Stimulated activated effector memory CD8-positive, alpha-beta T cell treated with anti-CD3 and anti-CD28 coated beads, Interleukin-12 subunit alpha, Interleukin-12 subunit beta, amount 100 ng/mL, for 72 hours (primary cell): ENCODE measurements at regions not wholly inside any gene's neighbourhood (a gene's known extent, or its start where the extent isn't known, plus 50 kb on each side); places are given as distances from the start of the nearest gene placed in this dataset.

Experiments
- ATAC-seq: fragments of 150-1000 bp; cut with Tn5 transposase; 2 replicates; pipeline ENCODE4 v1.10.0; 2021
- DNase-seq, 2 donors: peaks; one replicate each; pipeline ENCODE4 v3.0.0; 2021 to 2022; ENCODE audit warnings: low spot score in 2 of 2
- H3K27ac Mint-ChIP-seq: one replicate; pipeline ENCODE4 v1.8.0; 2022; ENCODE audit warnings: mild to moderate bottlenecking, mixed read lengths
- H3K36me3 Mint-ChIP-seq: one replicate; pipeline ENCODE4 v1.8.0; 2022; ENCODE audit warnings: mild to moderate bottlenecking, mixed read lengths
- H3K4me1 Mint-ChIP-seq: one replicate; pipeline ENCODE4 v1.8.0; 2022; ENCODE audit warnings: mixed read lengths
- H3K4me3 Mint-ChIP-seq: one replicate; pipeline ENCODE4 v1.8.0; 2022; ENCODE audit warnings: mild to moderate bottlenecking, mixed read lengths
- H3K9me3 Mint-ChIP-seq: one replicate; pipeline ENCODE4 v1.8.0; 2022; ENCODE audit warnings: mixed read lengths

DNA sequence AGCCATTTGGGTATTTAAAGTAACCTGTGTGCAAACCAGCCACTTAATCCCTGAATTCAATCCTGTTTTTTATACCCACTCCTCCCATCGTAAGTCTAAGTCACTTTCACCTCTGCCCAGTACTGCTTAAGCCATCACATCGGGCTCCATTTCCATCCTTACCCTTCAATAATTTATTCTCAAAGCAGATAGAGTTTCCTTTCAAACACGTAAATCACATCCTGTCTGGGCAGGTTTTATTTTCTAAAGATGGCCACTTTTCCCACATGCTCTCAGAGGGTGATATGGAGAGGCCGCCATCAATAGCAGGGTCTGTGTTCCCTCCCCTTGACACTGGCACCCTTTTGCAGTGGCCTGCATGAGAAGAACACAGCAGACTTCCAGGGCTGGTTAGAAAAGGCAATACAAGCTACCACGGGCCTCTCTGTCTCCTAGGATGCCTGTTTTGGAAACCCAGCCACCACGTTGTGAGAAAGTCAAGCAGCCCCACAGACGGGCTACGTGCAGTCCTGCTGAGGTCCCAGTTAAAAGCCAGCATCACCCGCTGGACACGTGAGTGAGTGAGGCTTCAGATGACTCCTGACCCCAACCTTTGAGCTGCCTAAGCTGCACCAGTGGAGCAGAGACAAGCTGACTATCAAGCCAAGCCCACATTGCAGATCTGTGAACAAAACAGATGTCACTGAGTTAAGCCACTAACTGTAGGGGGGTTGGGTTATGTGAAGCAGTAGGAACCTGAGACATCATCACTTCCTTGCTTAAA lies 241.8 kb upstream of the SLCO3A1 start:
- ATAC-seq (no peak), DNase-seq (no peak)
- H3K9me3 Mint-ChIP-seq = peaks cover 3% of the 10 kb centered on the region
- no peak overlapping the region for H3K27ac Mint-ChIP-seq
- H3K36me3 Mint-ChIP-seq = no peaks in the 10 kb centered on the region
- H3K4me1 Mint-ChIP-seq = no peaks in the 10 kb centered on the region
- no peak overlapping the region for H3K4me3 Mint-ChIP-seq

- Mint-ChIP-seq H3K27ac (no peak overlapping the region), H3K9me3 (peaks cover 3% of the 10 kb centered on the region), H3K4me1 (no peaks in the 10 kb centered on the region), H3K4me3 (no peak overlapping the region), H3K36me3 (no peaks in the 10 kb centered on the region)
- DNase-seq (no peak), ATAC-seq (no peak)
These were observed 233.3 kb upstream of the SLCO3A1 start for GRCh38 chr15:91620229-91620628.

DNA sequence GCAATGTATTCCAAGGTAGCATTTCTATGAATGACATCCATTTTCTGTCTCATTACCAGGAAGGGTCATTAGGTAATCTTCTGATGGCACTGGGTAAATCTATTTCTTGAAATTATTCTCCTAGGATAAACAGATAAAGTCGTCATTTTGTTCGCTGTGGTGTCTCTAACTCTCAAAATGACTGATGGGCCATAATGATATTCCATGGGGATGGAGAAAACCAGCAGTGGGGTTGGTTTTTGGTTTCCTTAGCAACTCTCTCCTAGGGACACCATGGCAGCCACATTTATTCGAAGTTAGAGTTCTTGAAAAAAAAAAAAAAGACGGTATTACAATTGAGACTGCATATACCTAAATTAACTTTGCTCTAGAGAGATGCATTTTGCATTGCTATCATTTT lies 231.3 kb upstream of the SLCO3A1 start:
- H3K27ac Mint-ChIP-seq = no peak overlapping the region
- no peaks in the 10 kb centered on the region for H3K36me3 Mint-ChIP-seq
- H3K4me1 Mint-ChIP-seq = no peaks in the 10 kb centered on the region
- no peak for ATAC-seq
- H3K4me3 Mint-ChIP-seq = no peak overlapping the region
- H3K9me3 Mint-ChIP-seq = no peaks in the 10 kb centered on the region
- no peak for DNase-seq

DNA sequence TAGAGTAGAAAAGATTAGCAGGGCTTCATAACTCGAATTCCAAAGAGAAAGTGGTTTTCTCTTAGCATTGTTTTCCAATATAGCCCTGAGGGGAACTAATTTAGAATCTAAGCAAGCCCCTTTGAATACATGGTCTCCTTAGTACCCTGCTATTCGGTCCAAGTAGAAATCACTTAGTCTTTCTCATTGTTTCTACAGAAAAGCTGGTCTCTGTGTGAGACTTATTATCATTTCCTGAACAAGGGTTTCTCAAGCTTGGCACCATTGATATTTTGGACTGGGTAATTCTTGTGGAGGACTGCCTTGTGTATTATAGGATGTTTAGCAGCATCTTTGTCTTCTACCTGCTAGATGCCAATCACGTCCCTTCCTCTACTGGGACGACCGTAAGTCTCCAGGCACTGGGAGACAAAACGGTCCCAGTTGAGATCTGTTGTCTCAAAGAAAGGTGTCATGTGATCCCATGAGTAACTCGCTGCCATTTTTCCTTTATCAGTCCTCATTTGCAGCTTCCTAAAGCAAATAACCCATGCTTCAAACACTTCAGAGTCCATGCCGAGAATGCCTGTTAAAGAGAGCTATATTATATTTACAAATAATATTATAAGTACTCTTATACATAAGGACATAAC lies 230.7 kb upstream of the SLCO3A1 start:
- Mint-ChIP-seq H3K4me1 (no peaks in the 10 kb centered on the region), H3K9me3 (no peaks in the 10 kb centered on the region), H3K4me3 (no peak overlapping the region), H3K36me3 (no peaks in the 10 kb centered on the region), H3K27ac (no peak overlapping the region)
- DNase-seq (no peak), ATAC-seq (no peak)

GRCh38 chr15:91624353-91624968 lies 229.0 kb upstream of the SLCO3A1 start:
- Mint-ChIP-seq H3K36me3 (no peaks in the 10 kb centered on the region), H3K4me1 (no peaks in the 10 kb centered on the region), H3K9me3 (no peaks in the 10 kb centered on the region), H3K4me3 (no peak overlapping the region), H3K27ac (no peak overlapping the region)
- no peak for DNase-seq
- ATAC-seq = no peak

GRCh38 chr15:91625506-91625905 lies 228.0 kb upstream of the SLCO3A1 start:
- no peaks in the 10 kb centered on the region for H3K4me1 Mint-ChIP-seq
- H3K9me3 Mint-ChIP-seq = no peaks in the 10 kb centered on the region
- DNase-seq = no peak
- H3K4me3 Mint-ChIP-seq = no peak overlapping the region
- no peak overlapping the region for H3K27ac Mint-ChIP-seq
- no peaks in the 10 kb centered on the region for H3K36me3 Mint-ChIP-seq
- no peak for ATAC-seq

DNA sequence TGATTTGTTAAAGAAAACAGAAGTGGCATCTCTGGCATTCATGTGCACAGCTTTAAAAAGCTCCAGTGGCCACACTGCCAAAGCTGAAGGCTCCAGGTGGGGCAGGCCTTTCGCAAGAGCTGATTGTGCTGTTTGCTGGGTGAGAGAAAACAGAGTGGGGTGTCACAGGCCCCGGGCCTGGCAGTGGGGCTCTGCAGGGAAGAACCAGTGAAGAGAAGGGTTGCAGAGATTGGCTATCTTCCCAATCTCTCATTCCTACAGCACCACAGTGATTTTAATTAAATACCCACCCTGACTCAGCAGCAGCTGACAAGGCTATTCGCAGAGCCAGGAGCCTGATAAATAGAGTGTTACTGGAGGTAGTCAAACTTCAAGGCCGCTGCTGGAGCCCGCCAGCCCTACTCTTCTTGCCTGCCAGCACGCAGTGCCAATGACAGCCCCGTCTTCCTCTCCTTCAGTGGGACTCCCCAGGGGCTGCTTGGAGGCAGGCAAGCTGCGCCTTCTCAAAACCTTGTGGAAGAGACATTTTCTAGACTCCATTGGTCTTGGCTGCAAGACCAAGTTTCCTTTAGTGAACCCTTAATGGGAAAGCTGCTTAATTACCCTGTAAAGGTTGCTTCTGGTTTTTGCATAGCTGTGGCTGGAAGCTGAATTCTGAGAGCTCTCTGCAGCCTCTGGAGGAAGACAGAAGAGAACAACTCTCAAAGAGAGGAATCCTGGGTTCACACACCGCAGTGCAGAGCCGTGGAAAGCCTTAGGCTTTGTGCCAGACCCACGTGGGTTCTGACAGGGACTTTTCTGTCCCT lies 225.8 kb upstream of the SLCO3A1 start:
- DNase-seq = no peak
- Mint-ChIP-seq H3K4me1 (no peaks in the 10 kb centered on the region), H3K36me3 (no peaks in the 10 kb centered on the region), H3K27ac (no peak overlapping the region), H3K9me3 (no peaks in the 10 kb centered on the region), H3K4me3 (no peak overlapping the region)
- ATAC-seq = no peak

GRCh38 chr15:91630090-91630489 lies 223.4 kb upstream of the SLCO3A1 start:
- Mint-ChIP-seq H3K27ac (no peak overlapping the region), H3K4me1 (no peaks in the 10 kb centered on the region), H3K4me3 (no peak overlapping the region), H3K36me3 (no peaks in the 10 kb centered on the region), H3K9me3 (no peaks in the 10 kb centered on the region)
- ATAC-seq (no peak), DNase-seq (no peak)

DNA sequence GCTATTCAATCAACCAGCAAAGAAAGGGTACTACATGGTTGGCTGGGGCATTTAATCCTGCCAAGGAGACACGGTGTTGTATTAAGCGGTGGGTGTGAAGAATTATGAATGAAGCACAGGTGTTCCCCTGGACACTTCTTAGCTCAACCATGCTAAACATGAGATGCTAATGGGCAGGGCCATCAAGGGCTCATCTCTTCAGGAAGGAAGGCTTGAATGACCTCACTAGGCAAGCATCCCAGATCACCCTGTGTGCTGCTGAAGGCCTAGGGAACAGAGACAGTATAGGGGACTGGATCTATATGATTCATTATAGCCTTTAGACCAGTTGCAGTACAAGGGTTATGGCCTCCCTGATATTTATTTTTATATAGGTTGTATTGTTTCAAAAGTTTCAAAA lies 221.3 kb upstream of the SLCO3A1 start:
- DNase-seq (no peak), ATAC-seq (no peak)
- H3K36me3 Mint-ChIP-seq = no peaks in the 10 kb centered on the region
- H3K27ac Mint-ChIP-seq = no peak overlapping the region
- no peaks in the 10 kb centered on the region for H3K4me1 Mint-ChIP-seq
- no peaks in the 10 kb centered on the region for H3K9me3 Mint-ChIP-seq
- H3K4me3 Mint-ChIP-seq = no peak overlapping the region

GRCh38 chr15:91632981-91633380 lies 220.5 kb upstream of the SLCO3A1 start:
- Mint-ChIP-seq H3K36me3 (no peaks in the 10 kb centered on the region), H3K4me1 (no peaks in the 10 kb centered on the region), H3K9me3 (peaks cover 2% of the 10 kb centered on the region), H3K27ac (no peak overlapping the region), H3K4me3 (no peak overlapping the region)
- ATAC-seq (no peak), DNase-seq (no peak)

DNA sequence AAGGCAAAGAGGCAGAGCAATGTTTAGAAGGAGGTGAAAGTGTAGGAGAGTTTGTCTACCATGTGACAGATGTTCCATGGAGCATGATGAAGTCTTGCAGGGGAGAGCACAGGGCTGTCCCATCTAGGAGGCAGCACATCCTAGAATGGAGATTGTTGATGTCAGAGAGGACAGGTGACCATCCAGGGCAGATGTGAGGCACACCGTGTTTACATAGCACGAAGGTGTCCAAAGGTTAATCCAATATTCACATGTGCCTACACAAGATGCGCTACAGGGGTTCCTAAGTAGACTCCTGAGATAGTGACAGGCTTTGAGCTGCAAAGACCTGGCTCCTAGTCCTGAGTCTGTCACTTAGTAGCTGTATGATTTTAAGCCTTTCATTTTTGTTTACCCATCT lies 219.3 kb upstream of the SLCO3A1 start:
- DNase-seq (no peak), ATAC-seq (no peak)
- no peak overlapping the region for H3K27ac Mint-ChIP-seq
- H3K9me3 Mint-ChIP-seq = peaks cover 3% of the 10 kb centered on the region
- no peak overlapping the region for H3K4me3 Mint-ChIP-seq
- no peaks in the 10 kb centered on the region for H3K36me3 Mint-ChIP-seq
- H3K4me1 Mint-ChIP-seq = no peaks in the 10 kb centered on the region

DNA sequence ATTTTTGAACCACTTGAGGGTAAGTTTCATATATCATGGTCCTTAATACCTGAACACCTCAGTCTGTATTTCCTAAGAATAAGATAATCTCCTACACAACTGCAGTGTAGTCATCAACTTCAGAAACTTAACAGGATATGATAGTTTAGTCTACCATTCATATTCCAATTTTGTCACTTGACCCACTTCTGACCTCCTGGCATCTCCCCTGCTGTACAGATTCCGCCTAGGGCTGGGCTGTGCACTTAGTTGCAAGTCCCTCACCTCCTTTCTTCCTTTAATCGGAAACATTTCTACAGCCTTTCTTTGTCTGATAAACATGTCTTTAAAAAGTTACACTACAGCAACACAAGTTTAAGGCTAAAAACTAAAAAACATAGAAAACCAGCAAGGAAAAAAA lies 218.4 kb upstream of the SLCO3A1 start:
- DNase-seq (no peak), ATAC-seq (no peak)
- Mint-ChIP-seq H3K9me3 (peaks cover 3% of the 10 kb centered on the region), H3K36me3 (no peaks in the 10 kb centered on the region), H3K27ac (no peak overlapping the region), H3K4me3 (no peak overlapping the region), H3K4me1 (no peaks in the 10 kb centered on the region)

GRCh38 chr15:91635641-91636040 lies 217.9 kb upstream of the SLCO3A1 start:
- H3K4me3 Mint-ChIP-seq = no peak overlapping the region
- H3K27ac Mint-ChIP-seq = no peak overlapping the region
- no peaks in the 10 kb centered on the region for H3K36me3 Mint-ChIP-seq
- no peaks in the 10 kb centered on the region for H3K4me1 Mint-ChIP-seq
- peaks cover 6% of the 10 kb centered on the region for H3K9me3 Mint-ChIP-seq
- DNase-seq (no peak), ATAC-seq (no peak)

GRCh38 chr15:91649016-91649415 lies 204.5 kb upstream of the SLCO3A1 start:
- Mint-ChIP-seq H3K36me3 (no peaks in the 10 kb centered on the region), H3K9me3 (no peaks in the 10 kb centered on the region), H3K27ac (no peak overlapping the region), H3K4me3 (no peak overlapping the region), H3K4me1 (no peaks in the 10 kb centered on the region)
- DNase-seq = no peak
- ATAC-seq = no peak

DNA sequence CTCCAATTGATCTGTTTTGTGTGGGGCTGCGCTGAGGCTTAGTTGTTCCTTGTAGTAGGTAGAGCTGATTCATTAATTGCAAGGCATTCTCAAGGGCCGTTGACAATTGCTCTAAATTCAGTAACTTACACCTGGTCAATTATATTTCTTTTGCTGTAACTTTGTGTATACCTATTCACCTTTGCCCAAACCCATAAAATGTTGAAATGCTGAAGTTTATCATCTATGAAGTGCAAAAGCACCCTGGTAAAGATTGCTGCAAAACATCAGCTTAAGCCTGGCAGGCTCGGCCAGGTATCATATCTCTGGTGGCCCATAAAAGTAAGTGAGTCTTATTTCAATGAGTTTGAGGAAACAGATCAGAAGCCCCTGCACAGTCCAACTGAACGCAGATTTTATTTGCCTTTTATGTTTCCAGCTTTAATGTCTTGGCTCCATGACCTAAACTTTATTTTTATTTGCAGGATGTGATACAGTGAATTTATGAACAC lies 203.6 kb upstream of the SLCO3A1 start:
- Mint-ChIP-seq H3K27ac (no peak overlapping the region), H3K9me3 (no peaks in the 10 kb centered on the region), H3K4me3 (no peak overlapping the region), H3K4me1 (no peaks in the 10 kb centered on the region), H3K36me3 (no peaks in the 10 kb centered on the region)
- ATAC-seq (no peak), DNase-seq (no peak)
